ENCODE measurements at regions not wholly inside any gene's neighbourhood (a gene's known extent, or its start where the extent isn't known, plus 50 kb on each side); places are given as distances from the start of the nearest gene placed in this dataset.

- no peaks in the 10 kb centered on the region for H3K36me3 Mint-ChIP-seq (ENCODE audit: low read depth)
- no peak for TF ChIP-seq CTCF (IDR thresholded peaks at IDR 0.05)
- H3K27me3 Mint-ChIP-seq (ENCODE audit: low read depth) = no peaks in the 10 kb centered on the region
- no peak overlapping the region for H3K4me3 Mint-ChIP-seq (ENCODE audit: unreplicated experiment)
- no peaks in the 10 kb centered on the region for H3K4me1 Mint-ChIP-seq (ENCODE audit: low read depth)
- peaks cover 21% of the 10 kb centered on the region for H3K9me3 Mint-ChIP-seq (ENCODE audit: low read depth)
- DNase-seq (ENCODE audit: low spot score) = no peak
- no peak overlapping the region for H3K27ac Mint-ChIP-seq (ENCODE audit: unreplicated experiment)
Measured at GRCh38 chr14:47852278-47852677, 176.9 kb upstream of the MDGA2 start.

- Mint-ChIP-seq H3K27ac (ENCODE audit: unreplicated experiment) (no peak overlapping the region), H3K4me3 (ENCODE audit: unreplicated experiment) (no peak overlapping the region), H3K36me3 (ENCODE audit: low read depth) (no peaks in the 10 kb centered on the region), H3K27me3 (ENCODE audit: low read depth) (no peaks in the 10 kb centered on the region), H3K9me3 (ENCODE audit: low read depth) (peaks cover 43% of the 10 kb centered on the region), H3K4me1 (ENCODE audit: low read depth) (no peaks in the 10 kb centered on the region)
- DNase-seq (ENCODE audit: low spot score) = peak; percentile 40
- TF ChIP-seq CTCF (IDR thresholded peaks at IDR 0.05) = no peak
Measured at GRCh38 chr14:47846008-47846407, 170.6 kb upstream of the MDGA2 start.

DNA sequence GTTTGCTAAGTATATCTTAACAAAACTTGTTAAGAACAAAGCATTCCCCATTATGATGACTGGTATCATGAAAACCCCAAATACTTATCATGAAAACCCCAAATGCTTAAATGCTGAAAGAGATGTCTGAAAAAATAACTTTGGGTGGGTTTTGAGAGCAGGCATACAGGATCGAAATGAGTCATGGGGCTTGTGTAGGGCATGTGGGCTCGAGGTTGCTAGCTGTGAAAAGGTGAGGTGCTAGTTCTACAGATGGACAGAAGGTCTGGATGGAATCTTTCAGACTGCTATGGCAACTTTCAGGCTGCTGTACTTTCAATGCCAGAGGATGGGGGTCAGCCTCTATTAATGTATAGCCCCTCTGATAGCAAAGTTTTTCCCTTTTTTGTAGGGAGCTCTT is 167.8 kb upstream of the MDGA2 start:
- no peak for DNase-seq (ENCODE audit: low spot score)
- H3K4me3 Mint-ChIP-seq (ENCODE audit: unreplicated experiment) = no peak overlapping the region
- no peak overlapping the region for H3K27ac Mint-ChIP-seq (ENCODE audit: unreplicated experiment)

GRCh38 chr14:47833011-47833410 is 157.6 kb upstream of the MDGA2 start:
- no peak for DNase-seq (ENCODE audit: low spot score)
- no peak overlapping the region for H3K27ac Mint-ChIP-seq (ENCODE audit: unreplicated experiment)
- H3K4me3 Mint-ChIP-seq (ENCODE audit: unreplicated experiment) = no peak overlapping the region
- no peaks in the 10 kb centered on the region for H3K36me3 Mint-ChIP-seq (ENCODE audit: low read depth)
- no peak for TF ChIP-seq CTCF (IDR thresholded peaks at IDR 0.05)
- H3K4me1 Mint-ChIP-seq (ENCODE audit: low read depth) = no peaks in the 10 kb centered on the region
- H3K9me3 Mint-ChIP-seq (ENCODE audit: low read depth) = peaks cover 2% of the 10 kb centered on the region
- H3K27me3 Mint-ChIP-seq (ENCODE audit: low read depth) = no peaks in the 10 kb centered on the region

More for the DNA sequence above, 167.8 kb upstream of the MDGA2 start:
- TF ChIP-seq CTCF (IDR thresholded peaks at IDR 0.05) = no peak
- H3K4me1 Mint-ChIP-seq (ENCODE audit: low read depth) = no peaks in the 10 kb centered on the region
- H3K9me3 Mint-ChIP-seq (ENCODE audit: low read depth) = peaks cover 29% of the 10 kb centered on the region
- H3K27me3 Mint-ChIP-seq (ENCODE audit: low read depth) = no peaks in the 10 kb centered on the region
- no peaks in the 10 kb centered on the region for H3K36me3 Mint-ChIP-seq (ENCODE audit: low read depth)

DNA sequence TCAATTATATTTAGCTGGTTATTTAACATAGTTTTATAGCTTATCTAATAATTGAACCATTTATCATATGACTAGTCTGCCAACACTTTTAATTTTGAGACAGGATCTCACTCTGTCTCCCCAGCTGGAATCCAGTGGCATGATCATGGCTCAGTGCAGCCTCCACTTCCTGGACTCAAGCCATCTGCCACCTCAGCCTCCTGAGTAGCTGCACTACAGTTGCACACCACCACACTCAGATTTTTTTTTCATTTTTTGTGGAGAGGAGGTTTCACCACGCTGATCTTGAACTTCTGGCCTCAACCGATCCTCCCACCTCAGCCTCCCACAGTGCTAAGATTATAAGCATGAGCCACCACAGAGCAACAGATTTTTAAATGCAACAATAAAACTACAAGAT is 151.4 kb upstream of the MDGA2 start:
- no peak for TF ChIP-seq CTCF (IDR thresholded peaks at IDR 0.05)
- H3K9me3 Mint-ChIP-seq (ENCODE audit: low read depth) = no peaks in the 10 kb centered on the region
- no peak overlapping the region for H3K4me3 Mint-ChIP-seq (ENCODE audit: unreplicated experiment)
- no peaks in the 10 kb centered on the region for H3K4me1 Mint-ChIP-seq (ENCODE audit: low read depth)
- no peaks in the 10 kb centered on the region for H3K36me3 Mint-ChIP-seq (ENCODE audit: low read depth)
- H3K27me3 Mint-ChIP-seq (ENCODE audit: low read depth) = no peaks in the 10 kb centered on the region
- H3K27ac Mint-ChIP-seq (ENCODE audit: unreplicated experiment) = no peak overlapping the region
- DNase-seq (ENCODE audit: low spot score) = no peak

Data from chondrocyte (in vitro differentiated cells).